Esophagus squamous epithelium (tissue), 5 donors: ENCODE measurements at regions not wholly inside any gene's neighbourhood (a gene's known extent, or its start where the extent isn't known, plus 50 kb on each side); places are given as distances from the start of the nearest gene placed in this dataset.

Source experiments
- DNase-seq: peaks from one replicate; lab custom pipeline; 2025; lab: John Stamatoyannopoulos, UW
- H3K27ac ChIP-seq, 4 donors: fragments of 200-600 bp; sonication (generic); one replicate each; pipeline ENCODE4 v1.5.1; 2016 to 2019; ENCODE audit warnings: mild to moderate bottlenecking in 1 of 4
- H3K27me3 ChIP-seq, 4 donors: fragments of 200-600 bp; sonication (generic); 1 replicate in 3 of 4; 2 replicates in 1 of 4; pipeline versions ENCODE4 v1.5.1 to v1.6.0; 2017 to 2021; ENCODE audit warnings: antibody characterized with exemption in 1 of 4
- H3K36me3 ChIP-seq, 3 donors: fragments of 200-600 bp; sonication (generic); one replicate each; pipeline ENCODE4 v1.5.1; 2016 to 2019
- H3K4me1 ChIP-seq, 3 donors: fragments of 200-600 bp; sonication (generic); one replicate each; pipeline ENCODE4 v1.5.1; 2017 to 2019
- H3K4me3 ChIP-seq, 4 donors: fragments of 200-600 bp; sonication (generic); 1 replicate in 3 of 4; 2 replicates in 1 of 4; pipeline ENCODE4 v1.5.1; 2016 to 2019; ENCODE audit warnings: mild to moderate bottlenecking in 2 of 4, moderate library complexity in 1 of 4
- H3K9me3 ChIP-seq, 3 donors: fragments of 200-600 bp; sonication (generic); one replicate each; pipeline ENCODE4 v1.5.1; 2016 to 2019
- POLR2A ChIP-seq, 4 donors: fragments of 450-650 bp; IDR thresholded peaks; one replicate each; pipeline ENCODE4 v1.6.1; 2017; ENCODE audit warnings: antibody characterized with exemption in 4 of 4, mild to moderate bottlenecking in 4 of 4, moderate library complexity in 3 of 4
- WGBS, 2 donors: methylation state at CpG; one replicate each; pipeline ENCODE4 v1.1.5; 2018; 5-methylcytosine and 5-hydroxymethylcytosine counted together
- intact Hi-C: fragments of 100-400 bp; cut with DNase I; formaldehyde crosslinking; loops from one replicate; pipeline ENCODE4 v1.15.0; 2022
- TF ChIP-seq, protein P1 (sequence below), 6 experiments: fragments of 450-650 bp in 4 of 6; fragments of 200-600 bp in 2 of 6; sonication (generic) in 2 of 6; IDR thresholded peaks; one replicate each; pipeline ENCODE4 v1.5.1; 2016 to 2019; ENCODE audit warnings: antibody characterized with exemption in 6 of 6, mild to moderate bottlenecking in 4 of 6, moderate library complexity in 4 of 6
- donor health status: DM: yes; HTN: yes; CAD: no.

DNA sequence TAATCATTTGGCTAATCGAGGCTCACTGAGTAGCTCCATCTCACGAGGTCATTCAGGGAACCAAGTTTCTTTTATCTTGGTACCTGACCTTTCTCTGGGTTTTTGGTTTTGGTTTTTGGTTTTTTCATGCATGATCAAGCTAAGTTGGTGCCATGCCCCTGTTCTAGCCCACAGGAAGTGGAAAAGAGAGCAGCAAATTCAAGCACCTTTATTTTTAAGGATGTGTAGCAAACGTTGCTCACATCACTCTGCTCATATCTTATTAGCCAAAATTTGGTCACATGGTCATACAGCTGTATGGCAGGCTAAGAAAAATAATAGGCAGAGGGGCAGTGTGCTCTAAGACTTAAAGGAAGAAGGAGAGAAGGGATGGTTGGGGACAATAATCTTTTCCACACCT lies 593.5 kb downstream of the DIAPH3 start:
- H3K36me3 ChIP-seq: no peaks in the 10 kb centered on the region
- 36 to 55% methylated on average over 3 of the region's 3 CpGs for WGBS, 2 donors
- H3K27me3 ChIP-seq: no peaks in the 10 kb centered on the region
- H3K4me1 ChIP-seq: no peaks in the 10 kb centered on the region
- DNase-seq: no peak
- no peak for TF ChIP-seq POLR2A (IDR thresholded peaks at IDR 0.05)
- TF ChIP-seq, protein P1, sequence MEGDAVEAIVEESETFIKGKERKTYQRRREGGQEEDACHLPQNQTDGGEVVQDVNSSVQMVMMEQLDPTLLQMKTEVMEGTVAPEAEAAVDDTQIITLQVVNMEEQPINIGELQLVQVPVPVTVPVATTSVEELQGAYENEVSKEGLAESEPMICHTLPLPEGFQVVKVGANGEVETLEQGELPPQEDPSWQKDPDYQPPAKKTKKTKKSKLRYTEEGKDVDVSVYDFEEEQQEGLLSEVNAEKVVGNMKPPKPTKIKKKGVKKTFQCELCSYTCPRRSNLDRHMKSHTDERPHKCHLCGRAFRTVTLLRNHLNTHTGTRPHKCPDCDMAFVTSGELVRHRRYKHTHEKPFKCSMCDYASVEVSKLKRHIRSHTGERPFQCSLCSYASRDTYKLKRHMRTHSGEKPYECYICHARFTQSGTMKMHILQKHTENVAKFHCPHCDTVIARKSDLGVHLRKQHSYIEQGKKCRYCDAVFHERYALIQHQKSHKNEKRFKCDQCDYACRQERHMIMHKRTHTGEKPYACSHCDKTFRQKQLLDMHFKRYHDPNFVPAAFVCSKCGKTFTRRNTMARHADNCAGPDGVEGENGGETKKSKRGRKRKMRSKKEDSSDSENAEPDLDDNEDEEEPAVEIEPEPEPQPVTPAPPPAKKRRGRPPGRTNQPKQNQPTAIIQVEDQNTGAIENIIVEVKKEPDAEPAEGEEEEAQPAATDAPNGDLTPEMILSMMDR (IDR thresholded peaks at IDR 0.05): no peak
- H3K9me3 ChIP-seq: no peaks in the 10 kb centered on the region
- intact Hi-C loops: no loop called here
- no peak overlapping the region for H3K4me3 ChIP-seq
- no peak overlapping the region for H3K27ac ChIP-seq

DNA sequence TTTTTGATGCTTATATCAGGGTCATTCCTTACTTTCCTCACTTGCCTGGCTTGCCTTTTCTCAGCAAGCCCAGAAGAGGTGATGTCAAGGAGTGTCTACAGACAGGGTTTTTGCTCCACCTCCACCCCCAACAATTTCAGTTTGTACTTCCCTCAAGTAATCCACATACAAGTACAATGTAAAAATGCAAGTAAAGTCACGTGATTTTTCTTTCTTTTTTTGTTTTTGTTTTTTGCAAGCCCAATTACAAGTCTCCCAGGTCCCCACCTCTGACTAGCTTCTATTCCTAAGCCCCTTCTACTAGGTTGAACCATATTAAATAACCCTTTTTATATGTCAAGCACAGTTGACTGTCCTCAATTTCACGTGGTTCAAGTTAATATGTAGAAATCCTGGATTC lies 579.6 kb downstream of the DIAPH3 start:
- no peak overlapping the region for H3K27ac ChIP-seq
- no peaks in the 10 kb centered on the region for H3K4me1 ChIP-seq
- H3K9me3 ChIP-seq: no peaks in the 10 kb centered on the region
- H3K4me3 ChIP-seq: no peak overlapping the region
- WGBS, 2 donors: 50 to 57% methylated on average over 2 of the region's 2 CpGs
- no peaks in the 10 kb centered on the region for H3K36me3 ChIP-seq
- TF ChIP-seq POLR2A (IDR thresholded peaks at IDR 0.05): no peak
- TF ChIP-seq, protein P1 (IDR thresholded peaks at IDR 0.05): no peak
- intact Hi-C loops: no loop called here
- no peaks in the 10 kb centered on the region for H3K27me3 ChIP-seq
- DNase-seq: no peak

DNA sequence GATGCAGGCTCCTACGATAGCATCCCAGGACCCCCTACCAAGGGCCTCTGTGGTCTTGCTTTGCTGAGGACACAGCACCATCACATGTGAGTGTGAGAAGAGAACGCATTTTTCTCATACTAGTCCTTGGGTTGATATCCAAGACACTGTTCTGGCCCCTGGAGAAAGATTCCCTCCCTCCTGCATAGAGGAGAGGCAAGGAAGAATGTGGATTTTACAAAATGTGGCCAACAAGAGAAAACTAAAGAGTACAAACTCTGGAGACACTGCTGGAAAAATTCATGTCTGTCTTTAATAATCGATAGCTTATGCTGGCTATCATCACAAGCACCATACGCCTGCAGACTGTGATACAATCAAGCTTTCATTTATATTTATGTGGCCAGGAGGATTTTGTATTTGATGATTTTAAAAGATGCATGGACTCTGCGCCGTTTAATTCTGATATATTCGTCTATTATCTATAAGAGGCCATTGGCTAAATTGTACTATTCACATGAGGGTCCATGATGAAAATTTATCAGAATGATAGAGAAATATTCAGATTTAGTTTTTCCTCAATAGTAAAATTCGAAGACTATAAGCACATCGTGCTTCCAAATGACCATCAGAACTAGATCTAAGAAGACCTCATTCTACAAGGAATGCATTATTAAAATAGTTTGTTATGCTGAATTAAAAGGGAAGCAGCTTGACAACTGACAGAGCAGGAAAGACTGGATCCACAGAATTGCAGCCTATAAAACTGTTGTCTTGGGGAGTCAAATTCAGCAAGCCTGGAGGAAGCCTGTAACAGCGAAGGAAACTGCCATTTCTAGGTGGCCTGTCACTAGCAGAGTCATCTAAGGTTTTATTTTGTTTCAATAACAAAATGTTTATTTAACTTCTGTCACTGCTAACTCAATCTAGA lies 578.7 kb downstream of the DIAPH3 start:
- Histone ChIP-seq H3K4me3 (no peak overlapping the region), H3K9me3 (no peaks in the 10 kb centered on the region), H3K36me3 (no peaks in the 10 kb centered on the region), H3K4me1 (no peaks in the 10 kb centered on the region), H3K27ac (no peak overlapping the region), H3K27me3 (no peaks in the 10 kb centered on the region)
- WGBS, 2 donors: 62 to 81% methylated on average over 9 to 10 of the region's 10 CpGs
- intact Hi-C loops: no loop called here
- no peak for TF ChIP-seq POLR2A (IDR thresholded peaks at IDR 0.05)
- TF ChIP-seq, protein P1 (IDR thresholded peaks at IDR 0.05): no peak
- no peak for DNase-seq

DNA sequence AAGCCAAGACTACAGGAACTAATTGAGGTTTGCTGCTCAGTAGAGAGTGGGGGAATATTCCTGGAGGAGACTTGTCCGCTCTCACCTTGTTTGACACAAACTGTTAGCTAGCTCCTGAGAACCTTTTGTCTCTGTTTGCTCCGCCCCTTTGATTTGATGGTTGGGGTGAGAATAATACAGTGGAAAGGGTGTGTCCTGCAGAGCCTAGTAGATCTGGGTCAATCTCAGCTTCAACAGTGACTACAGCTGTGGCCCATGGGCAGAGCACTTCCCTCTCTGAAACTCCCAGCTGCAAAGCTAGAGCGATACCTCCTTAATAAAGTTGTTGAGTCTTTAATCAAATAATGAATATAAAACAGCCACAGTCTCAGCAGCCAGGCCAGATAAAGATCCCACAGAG lies 576.7 kb downstream of the DIAPH3 start:
- Histone ChIP-seq H3K36me3 (no peaks in the 10 kb centered on the region), H3K4me3 (no peak overlapping the region), H3K27me3 (no peaks in the 10 kb centered on the region), H3K27ac (no peak overlapping the region), H3K9me3 (no peaks in the 10 kb centered on the region), H3K4me1 (no peaks in the 10 kb centered on the region)
- TF ChIP-seq POLR2A (IDR thresholded peaks at IDR 0.05): no peak
- TF ChIP-seq, protein P1 (IDR thresholded peaks at IDR 0.05): no peak
- WGBS, 2 donors: 50 to 61% methylated on average over 3 of the region's 3 CpGs
- intact Hi-C loops: no loop called here
- no peak for DNase-seq

DNA sequence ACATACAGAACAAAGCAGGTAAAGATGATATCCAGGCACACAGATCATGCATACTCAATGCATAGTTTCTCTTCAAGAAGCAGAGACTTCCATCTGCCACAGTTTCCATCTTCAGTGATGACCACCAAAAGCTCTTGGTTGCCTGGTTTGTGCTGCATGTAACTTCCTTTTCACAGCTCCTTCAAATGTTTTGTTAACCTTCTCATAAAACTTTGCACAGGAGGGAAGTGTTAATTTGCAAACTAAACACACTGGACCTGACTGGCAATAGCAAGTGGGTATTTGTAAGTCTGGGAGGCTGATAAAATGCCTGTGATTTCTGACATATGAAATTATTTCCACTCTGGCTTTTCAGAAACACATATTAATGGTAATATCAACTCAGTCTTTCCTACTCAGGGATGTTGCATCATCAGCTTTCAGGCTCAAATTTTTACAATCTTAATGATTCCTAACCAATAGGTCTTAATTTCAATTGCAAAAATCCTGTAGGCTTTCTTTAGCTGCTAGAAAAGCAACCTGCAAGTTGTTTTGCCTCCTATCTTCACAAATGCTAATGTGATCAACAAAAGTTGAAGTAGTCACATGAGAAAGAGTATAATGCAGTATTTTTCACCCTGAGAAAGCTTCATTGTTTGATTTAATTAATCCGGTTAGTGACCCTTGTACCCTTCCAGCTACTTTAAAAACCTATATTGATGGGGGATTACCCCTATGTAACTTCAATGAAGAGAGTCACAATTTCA lies 575.6 kb downstream of the DIAPH3 start:
- Histone ChIP-seq H3K36me3 (no peaks in the 10 kb centered on the region), H3K4me3 (no peak overlapping the region), H3K27ac (no peak overlapping the region), H3K9me3 (no peaks in the 10 kb centered on the region), H3K4me1 (no peaks in the 10 kb centered on the region), H3K27me3 (no peaks in the 10 kb centered on the region)
- no peak for DNase-seq
- 72 to 83% methylated on average over 1 of the region's 1 CpG for WGBS, 2 donors
- intact Hi-C loops: no loop called here
- TF ChIP-seq, protein P1 (IDR thresholded peaks at IDR 0.05): no peak
- no peak for TF ChIP-seq POLR2A (IDR thresholded peaks at IDR 0.05)
